GM12872 (cell line): ENCODE measurements at regions not wholly inside any gene's neighbourhood (a gene's known extent, or its start where the extent isn't known, plus 50 kb on each side); places are given as distances from the start of the nearest gene placed in this dataset.

Source experiments
- CTCF ChIP-seq: IDR thresholded peaks from 3 replicates; pipeline ENCODE4 v1.5.1; 2011; ENCODE audit warnings: low read depth, mild to moderate bottlenecking, low read length, moderate library complexity; ENCODE audit not compliant: insufficient read depth

DNA sequence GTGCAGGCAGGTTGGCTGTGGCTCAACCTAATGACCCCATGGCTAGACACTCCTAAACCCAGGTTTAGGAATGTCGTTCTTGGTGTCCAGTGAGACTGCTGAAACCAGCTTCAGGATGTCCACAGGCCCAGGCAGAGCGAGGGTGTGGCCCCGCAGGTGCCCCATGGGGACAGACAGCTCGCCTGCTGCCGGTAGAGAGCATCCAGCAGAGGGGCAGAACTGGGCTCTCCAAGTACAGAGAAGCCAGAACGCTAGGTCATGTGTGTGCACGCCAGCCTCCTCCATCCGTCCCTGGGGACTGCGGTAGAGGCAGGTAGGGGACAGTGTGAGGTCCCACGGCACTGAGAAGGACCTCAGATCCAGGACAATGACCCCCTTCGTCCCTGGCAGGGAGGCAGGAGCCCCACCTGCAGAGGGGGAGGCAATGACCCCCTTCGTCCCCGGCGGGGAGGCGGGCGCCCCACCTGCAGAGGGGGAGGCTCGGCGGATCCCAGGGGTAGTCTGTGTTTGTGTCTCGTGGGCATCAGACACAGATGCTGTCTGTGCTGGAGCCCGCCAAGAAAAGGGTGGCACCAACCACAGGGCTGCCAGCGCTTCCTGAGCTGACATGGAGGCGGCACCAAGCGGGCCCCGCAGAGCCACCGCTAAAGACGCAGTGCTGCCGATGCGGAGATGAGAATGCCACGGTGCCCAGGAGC is 118.4 kb downstream of the FAM53A start:
- TF ChIP-seq CTCF = no peak

DNA sequence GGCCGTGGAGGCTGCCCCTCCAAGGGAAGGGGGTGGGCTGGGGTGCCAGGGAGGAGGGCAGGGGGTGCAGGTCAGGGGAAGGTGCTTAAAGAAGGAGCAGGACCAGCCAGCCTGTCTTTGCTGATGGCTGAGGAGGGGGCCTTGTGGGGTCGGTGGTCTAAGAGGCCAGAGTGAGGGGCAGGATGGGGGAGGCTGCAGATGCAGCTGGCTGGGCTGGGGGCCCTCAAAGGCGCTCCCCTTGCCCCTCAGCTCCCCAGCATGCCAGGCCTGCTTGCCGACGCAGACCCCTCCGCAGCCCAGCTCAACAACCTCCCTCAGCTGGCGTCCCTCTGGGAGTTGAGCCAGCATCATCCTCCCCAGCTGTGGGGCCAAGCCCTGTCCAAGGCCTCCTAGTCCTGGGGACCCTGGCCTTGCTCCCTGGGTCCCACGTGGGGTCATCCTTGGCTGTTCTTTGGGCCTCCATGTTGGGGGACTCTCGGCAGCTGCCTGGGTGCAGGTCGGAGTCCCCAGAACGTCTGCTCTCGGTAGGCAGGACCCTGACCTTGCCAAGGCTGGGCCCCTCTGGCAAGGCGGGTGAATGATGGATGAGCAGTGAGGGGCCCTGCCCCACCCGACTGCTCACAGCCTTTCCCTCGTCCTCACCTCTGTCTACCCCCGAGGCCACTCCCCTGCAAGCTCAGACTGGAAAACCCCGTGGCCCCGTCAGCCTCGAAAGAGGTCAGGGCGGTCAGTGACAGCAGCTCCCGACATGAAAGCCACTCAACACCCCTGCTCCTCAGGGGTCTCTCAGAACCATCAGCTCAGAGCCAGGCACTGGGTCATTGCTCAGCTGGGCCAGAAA is 119.4 kb downstream of the FAM53A start:
- no peak for TF ChIP-seq CTCF

DNA sequence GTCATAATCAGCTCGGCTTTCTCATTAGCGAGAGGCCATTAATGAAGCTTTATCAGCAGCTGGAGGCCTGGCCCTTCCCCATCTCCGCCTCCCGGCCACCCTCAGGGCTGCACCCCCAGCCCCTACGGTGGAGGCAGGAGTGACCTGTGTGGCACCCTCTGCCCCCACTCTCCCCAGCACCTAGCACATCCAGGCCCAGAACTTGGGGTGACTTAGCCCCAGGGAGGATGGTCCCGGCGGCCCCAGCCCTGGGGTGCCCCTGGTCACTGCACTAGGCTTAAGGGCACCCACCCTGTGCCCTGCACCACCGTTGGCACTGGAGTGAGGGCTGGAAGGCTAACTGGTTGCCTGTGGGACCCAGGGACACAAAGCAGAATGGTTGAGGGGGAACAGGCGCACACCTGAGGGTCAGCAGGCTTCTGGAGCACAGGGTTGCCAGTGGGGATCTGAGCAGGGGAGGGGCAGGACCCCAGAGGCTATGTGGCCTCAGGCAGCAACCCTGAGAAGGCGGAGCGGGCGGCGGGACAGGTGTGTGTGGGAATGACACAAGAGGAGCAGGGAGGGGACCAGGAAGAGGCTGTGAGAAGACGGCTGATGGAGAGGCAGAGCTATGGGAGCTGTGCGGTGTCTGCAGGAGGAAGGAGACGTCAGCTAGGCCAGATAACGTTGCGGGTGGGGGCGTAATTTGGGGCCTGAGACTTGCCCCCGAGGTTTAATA is 120.2 kb downstream of the FAM53A start:
- no peak for TF ChIP-seq CTCF

DNA sequence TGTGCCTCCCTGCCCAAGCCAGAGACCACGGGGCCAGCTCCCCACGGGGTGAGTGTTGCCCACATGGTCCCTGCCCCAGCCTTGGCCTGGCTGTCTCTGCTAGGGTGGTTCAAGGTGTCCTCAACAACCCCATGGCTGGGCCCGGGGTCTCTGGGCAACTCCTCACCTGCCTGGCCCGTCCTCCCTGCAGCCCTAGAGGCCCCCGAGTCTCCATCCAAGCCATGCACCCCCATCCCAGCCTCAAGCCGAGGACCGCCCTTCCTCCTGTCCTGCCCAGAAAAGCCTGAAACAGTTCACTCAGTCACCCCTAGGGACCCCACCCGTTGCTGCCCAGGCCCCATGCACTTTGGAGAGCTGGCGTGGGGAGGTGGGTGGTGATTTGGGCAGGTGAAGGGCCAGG is 120.9 kb downstream of the FAM53A start:
- no peak for TF ChIP-seq CTCF

GRCh38 chr4:1562771-1563170 is 121.3 kb downstream of the FAM53A start:
- TF ChIP-seq CTCF = no peak

DNA sequence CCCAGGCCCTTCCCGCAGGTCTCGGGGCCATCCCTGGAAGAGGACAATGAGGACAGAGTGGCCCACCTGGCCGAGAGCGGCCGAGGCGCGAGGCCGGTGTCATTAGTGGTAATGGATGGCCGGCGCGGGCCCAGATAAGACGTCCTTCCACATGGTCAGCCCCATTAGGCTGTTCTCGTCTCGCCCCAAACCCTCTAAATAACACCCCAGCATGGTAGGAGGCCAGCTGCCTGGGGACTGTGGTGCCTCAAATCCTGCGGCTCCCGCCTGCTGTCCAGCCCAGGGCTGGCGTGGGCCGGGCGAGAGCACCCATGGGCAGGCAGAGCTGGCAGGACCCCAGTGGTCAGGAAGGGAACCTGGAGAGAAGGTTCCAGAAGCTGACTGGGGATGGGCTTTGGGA is 121.7 kb downstream of the FAM53A start:
- no peak for TF ChIP-seq CTCF

GRCh38 chr4:1561286-1561990 is 122.7 kb downstream of the FAM53A start:
- TF ChIP-seq CTCF = no peak
